K562 (cell line): ENCODE measurements at regions not wholly inside any gene's neighbourhood (a gene's known extent, or its start where the extent isn't known, plus 50 kb on each side); places are given as distances from the start of the nearest gene placed in this dataset.

Experiments
- ATAC-seq: fragments of 200-7000 bp; cut with Tn5 transposase; 3 replicates; pipeline ENCODE4 v1.9.1; 2020; ENCODE audit warnings: moderate library complexity
- BruUV-seq: library from RNA; stranded (reverse); fragments of 400-500 nt; replicated peaks from 2 replicates; lab custom pipeline; 2021; lab: Mats Ljungman, UMichigan
- CTCF ChIA-PET: fragments of 300-600 bp; formaldehyde crosslinking; extraction: SDS; loops from one replicate; lab custom pipeline; 2021; ENCODE audit warnings: low intra/inter-chr PET ratio; lab: Yijun Ruan, JAX
- POLR2A ChIA-PET: fragments of 300-600, 350-650 bp; sonication (Branson Sonifier 250); formaldehyde crosslinking; extraction: SDS; loops from one replicate; lab custom pipeline; 2021; ENCODE audit warnings: antibody characterized with exemption, inconsistent platforms; lab: Yijun Ruan, JAX
- DNase-seq, 4 experiments: peaks; one replicate each; pipeline versions ENCODE4 v3.0.0 to v3.0.0-alpha.2; 2011 to 2018; ENCODE audit warnings: low spot score in 3 of 4, mixed read lengths in 3 of 4; ENCODE audit errors: extremely low read depth in 1 of 4
- FAIRE-seq: peaks from 2 replicates; lab custom pipeline; 2011; peaks lifted over from hg19 to GRCh38; lab: Jason Lieb, UNC
- H2AFZ ChIP-seq: 2 replicates; pipeline ENCODE4 v1.6.0; 2011; ENCODE audit warnings: low read depth, low read length, control low read depth, inconsistent platforms
- H3K27ac ChIP-seq: fragments of 200-600 bp; 3 replicates; pipeline ENCODE4 v1.8.0; 2011; ENCODE audit warnings: low read depth, mild to moderate bottlenecking, control low read depth, inconsistent platforms, low read length, moderate library complexity, mixed read lengths; ENCODE audit errors: extremely low read depth
- H3K27me3 ChIP-seq, 2 experiments: fragments of 300-600 bp in 1 of 2; 2 replicates in 1 of 2; 3 replicates in 1 of 2; pipeline versions ENCODE4 v1.6.0 to v1.8.0; 2011; ENCODE audit warnings: inconsistent platforms in 2 of 2, low read length in 2 of 2, mild to moderate bottlenecking in 1 of 2, mixed read lengths in 1 of 2, moderate library complexity in 1 of 2; ENCODE audit not compliant: control insufficient read depth in 2 of 2, insufficient read depth in 2 of 2
- H3K36me3 ChIP-seq: fragments of 300-600 bp; 3 replicates; pipeline ENCODE4 v1.8.0; 2011; ENCODE audit warnings: mild to moderate bottlenecking, low read length, inconsistent platforms; ENCODE audit not compliant: control insufficient read depth, insufficient read depth
- H3K4me1 ChIP-seq, 2 experiments: fragments of 200-600 bp in 1 of 2; replicated peaks in 1 of 2; 2 replicates in 1 of 2; 3 replicates in 1 of 2; pipeline versions ENCODE4 v1.5.1 to v1.8.0; 2011; ENCODE audit warnings: inconsistent platforms in 2 of 2, low read length in 2 of 2, mild to moderate bottlenecking in 1 of 2, mixed read lengths in 1 of 2, moderate library complexity in 1 of 2; ENCODE audit not compliant: control insufficient read depth in 2 of 2, insufficient read depth in 2 of 2
- H3K4me2 ChIP-seq: 2 replicates; pipeline ENCODE4 v1.6.1; 2011; ENCODE audit warnings: low read length, control low read depth, inconsistent platforms, mixed read lengths; ENCODE audit not compliant: insufficient read depth
- H3K4me3 ChIP-seq: fragments of 200-600 bp; sonication (generic), shearing (Covaris generic); 2 replicates; pipeline ENCODE4 v1.5.1; 2016; ENCODE audit warnings: control low read depth, inconsistent platforms
- H3K79me2 ChIP-seq: fragments of 200-600 bp; 3 replicates; pipeline ENCODE4 v1.8.0; 2011; ENCODE audit warnings: low read length, inconsistent platforms; ENCODE audit not compliant: control insufficient read depth, insufficient read depth
- H3K9ac ChIP-seq, 2 experiments: 2 replicates each; pipeline versions ENCODE4 v1.6.0 to v1.6.1; 2011; ENCODE audit warnings: low read depth in 2 of 2, low read length in 2 of 2, control low read depth in 1 of 2, inconsistent platforms in 1 of 2, mild to moderate bottlenecking in 1 of 2, mixed read lengths in 1 of 2; ENCODE audit not compliant: insufficient read depth in 1 of 2
- H3K9me1 ChIP-seq: one replicate; pipeline ENCODE4 v1.6.0; 2011; ENCODE audit warnings: inconsistent platforms, mild to moderate bottlenecking, low read length, moderate library complexity; ENCODE audit not compliant: control insufficient read depth, insufficient read depth
- H3K9me3 ChIP-seq: replicated peaks from 2 replicates; pipeline ENCODE4 v1.5.1; 2011; ENCODE audit warnings: low read depth, low read length, inconsistent platforms; ENCODE audit not compliant: control insufficient read depth, insufficient read depth
- H4K20me1 ChIP-seq: replicated peaks from 2 replicates; pipeline ENCODE4 v1.6.1; 2011; ENCODE audit warnings: low read length, inconsistent platforms, mixed read lengths; ENCODE audit not compliant: control insufficient read depth, insufficient read depth
- ATF6 ChIP-seq: sonication (generic); formaldehyde crosslinking; IDR thresholded peaks from 2 replicates; pipeline ENCODE4 v1.4.0; 2020; ENCODE audit warnings: mild to moderate bottlenecking, missing genetic modification reagents
- CHD7 ChIP-seq: fragments of 200-600 bp; sonication (generic); IDR thresholded peaks from one replicate; pipeline ENCODE4 v1.6.1; 2012; ENCODE audit warnings: mild to moderate bottlenecking, low read depth, low read length, inconsistent platforms
- KDM1A ChIP-seq, 2 experiments: fragments of 450-650 bp; IDR thresholded peaks; 2 replicates each; pipeline ENCODE4 v1.6.1; 2016; ENCODE audit warnings: mild to moderate bottlenecking in 2 of 2
- PRDM10 ChIP-seq: fragments of 450-650 bp; IDR thresholded peaks from 2 replicates; pipeline ENCODE4 v1.6.1; 2018; ENCODE audit not compliant: partially characterized antibody
- WGBS: fragments of 100-300 bp; shearing (Covaris generic); methylation state at CpG from one replicate; pipeline ENCODE4 v1.1.6; 2016; ENCODE audit warnings: low coverage, mixed read lengths; ENCODE audit not compliant: insufficient coverage; ENCODE audit errors: missing lambda C conversion rate; 5-methylcytosine and 5-hydroxymethylcytosine counted together
- in situ Hi-C: fragments of 300-500 bp; cut with MboI; formaldehyde crosslinking; loops from 4 replicates; pipeline ENCODE4 v1.15.0; 2018; ENCODE audit warnings: inconsistent platforms, mixed read lengths
- intact Hi-C: fragments of 100-400 bp; cut with micrococcal nuclease; formaldehyde crosslinking; loops from 2 replicates; pipeline ENCODE4 v1.14.2; 2022

- H3K9ac ChIP-seq = no peak overlapping the region
- H3K9me1 ChIP-seq = no peaks in the 10 kb centered on the region
- H3K27ac ChIP-seq = no peak overlapping the region
- no peak overlapping the region for H3K4me3 ChIP-seq
- ATAC-seq (no peak), FAIRE-seq (no peak), DNase-seq (no peak)
- no peaks in the 10 kb centered on the region; the same call in 1 of the 2 replicates for H3K9me3 ChIP-seq
- intact Hi-C loops (no loop called here), in situ Hi-C loops (no loop called here)
- no TSS peak for BruUV-seq
- POLR2A ChIA-PET = no interaction called here
- CTCF ChIA-PET = no interaction called here
- H3K27me3 ChIP-seq = no peaks in the 10 kb centered on the region
- no peaks in the 10 kb centered on the region for H4K20me1 ChIP-seq
- no peaks in the 10 kb centered on the region for H3K79me2 ChIP-seq
- no peak overlapping the region for H3K4me2 ChIP-seq
- no peaks in the 10 kb centered on the region for H3K4me1 ChIP-seq
- WGBS = 3% methylated on average over 3 of the region's 3 CpGs
- H2AFZ ChIP-seq = no peak overlapping the region
- no peaks in the 10 kb centered on the region for H3K36me3 ChIP-seq
- TF ChIP-seq KDM1A (IDR thresholded peaks at IDR 0.05) (no peak), CHD7 (no peak), ATF6 (CRISPR knock-in tag) (no peak), PRDM10 (no peak)
These were observed 151.5 kb downstream of the ISOC1 start for GRCh38 chr5:129246088-129246487.
